ENCODE measurements at regions not wholly inside any gene's neighbourhood (a gene's known extent, or its start where the extent isn't known, plus 50 kb on each side); places are given as distances from the start of the nearest gene placed in this dataset.

- DNase-seq: no peak
These were observed 412.6 kb downstream of the KCNJ3 start for GRCh38 chr2:155111070-155111469.

GRCh38 chr2:155109527-155109926 lies 411.0 kb downstream of the KCNJ3 start:
- no peak for DNase-seq

- DNase-seq: no peak
These were observed 401.8 kb downstream of the KCNJ3 start for GRCh38 chr2:155100261-155100660.

- DNase-seq: no peak
These were observed 401.3 kb downstream of the KCNJ3 start for GRCh38 chr2:155099784-155100183.

- DNase-seq: no peak
These were observed 397.1 kb downstream of the KCNJ3 start for GRCh38 chr2:155095613-155096012.

DNA sequence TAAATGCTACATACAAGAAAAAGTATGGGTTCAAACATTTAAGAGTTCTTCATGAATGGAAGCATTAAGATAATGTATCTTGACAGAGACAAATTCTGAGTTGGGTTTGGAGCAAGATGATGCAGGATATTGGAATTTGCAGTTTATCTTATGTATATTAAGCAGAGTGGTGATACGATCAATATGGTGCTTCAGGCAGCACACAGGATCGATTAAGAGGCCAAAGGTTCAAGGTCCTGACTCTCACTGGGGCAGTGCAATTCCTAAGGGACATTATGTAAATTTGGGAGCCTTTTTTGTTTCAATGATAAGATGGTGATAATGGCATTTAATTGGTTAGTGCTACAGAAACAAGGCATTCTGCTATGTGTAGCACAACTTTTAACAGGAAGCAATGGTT lies 381.9 kb downstream of the KCNJ3 start:
- DNase-seq: no peak

GRCh38 chr2:155070489-155070888 lies 372.0 kb downstream of the KCNJ3 start:
- DNase-seq: no peak

- no peak for DNase-seq
These were observed 364.4 kb downstream of the KCNJ3 start for GRCh38 chr2:155062922-155063258.

GRCh38 chr2:155062250-155062921 lies 363.9 kb downstream of the KCNJ3 start:
- DNase-seq: no peak

GRCh38 chr2:155060896-155061295 lies 362.4 kb downstream of the KCNJ3 start:
- DNase-seq: no peak

DNA sequence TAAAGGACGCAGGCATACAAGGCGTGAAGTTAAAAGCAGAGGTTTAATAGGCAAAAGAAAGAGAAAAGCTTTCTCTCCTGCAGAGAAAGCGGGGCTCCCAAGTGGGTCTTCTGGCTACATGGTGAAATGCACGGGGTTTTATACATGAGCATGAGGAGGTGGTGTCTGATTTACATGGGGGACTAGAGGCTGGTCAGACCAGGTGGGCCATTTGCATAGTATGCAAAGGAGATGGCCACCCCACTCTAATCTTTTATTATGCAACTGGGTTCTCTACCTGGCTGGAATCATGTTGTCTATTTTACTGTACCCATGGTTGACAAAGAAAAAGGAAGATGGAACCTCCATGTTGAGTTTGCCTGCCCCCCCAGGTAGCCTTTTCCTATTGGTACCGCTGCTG lies 356.2 kb downstream of the KCNJ3 start:
- DNase-seq: no peak

DNA sequence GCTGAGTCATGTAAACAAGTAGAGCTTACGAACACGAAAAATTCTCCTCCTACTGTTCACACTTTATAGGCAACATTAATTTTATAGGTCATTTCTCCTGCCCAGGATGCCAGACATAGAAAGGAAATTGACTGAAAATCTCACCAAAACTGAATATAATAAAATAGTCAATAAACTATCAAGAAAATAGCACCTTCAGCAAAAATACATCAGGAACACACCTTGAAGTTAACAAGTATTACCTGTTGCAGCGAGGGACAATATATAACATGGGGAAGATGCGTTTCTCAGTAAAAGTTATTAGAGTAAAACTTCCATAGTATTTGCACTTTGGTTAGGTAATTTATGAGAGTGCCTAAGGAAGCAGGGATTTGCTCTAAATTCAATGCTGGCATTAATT lies 344.6 kb downstream of the KCNJ3 start:
- no peak for DNase-seq

DNA sequence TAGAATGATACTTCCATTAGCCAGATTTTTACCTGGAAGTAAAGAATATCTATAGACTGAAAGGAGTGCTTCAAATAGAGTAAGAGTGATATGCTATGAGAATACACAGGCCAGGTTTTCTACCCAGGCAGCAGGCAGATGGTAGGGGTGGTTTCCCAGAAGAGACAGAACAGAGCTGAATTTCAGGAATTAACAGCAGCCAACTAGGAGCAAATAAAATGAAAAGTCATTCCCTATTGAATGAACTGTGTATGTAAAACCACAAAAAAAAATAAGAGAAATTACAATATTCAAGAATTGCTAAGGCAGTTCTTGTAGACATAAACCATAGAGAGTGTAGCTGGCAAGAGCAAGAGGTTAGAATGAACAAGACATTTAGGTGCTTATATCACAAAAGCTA lies 336.8 kb downstream of the KCNJ3 start:
- DNase-seq: no peak

DNA sequence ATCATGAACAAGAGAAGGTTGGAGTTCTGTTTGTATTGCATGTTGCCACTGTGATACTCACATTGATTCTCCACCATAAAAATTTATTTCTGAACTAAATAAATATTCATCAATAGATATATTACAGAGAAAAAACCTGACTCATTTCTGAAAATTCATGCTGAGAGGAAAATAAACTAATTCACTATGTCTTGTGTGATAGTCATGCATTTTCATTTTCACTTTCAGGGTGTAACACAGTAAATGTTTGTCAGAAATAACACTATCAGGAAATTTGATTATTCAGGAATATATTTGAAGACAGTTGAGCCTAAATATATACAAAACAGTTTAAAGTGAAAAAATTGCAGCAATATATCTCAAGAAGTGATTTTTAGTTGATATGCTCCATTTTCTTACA lies 335.2 kb downstream of the KCNJ3 start:
- no peak for DNase-seq

DNA sequence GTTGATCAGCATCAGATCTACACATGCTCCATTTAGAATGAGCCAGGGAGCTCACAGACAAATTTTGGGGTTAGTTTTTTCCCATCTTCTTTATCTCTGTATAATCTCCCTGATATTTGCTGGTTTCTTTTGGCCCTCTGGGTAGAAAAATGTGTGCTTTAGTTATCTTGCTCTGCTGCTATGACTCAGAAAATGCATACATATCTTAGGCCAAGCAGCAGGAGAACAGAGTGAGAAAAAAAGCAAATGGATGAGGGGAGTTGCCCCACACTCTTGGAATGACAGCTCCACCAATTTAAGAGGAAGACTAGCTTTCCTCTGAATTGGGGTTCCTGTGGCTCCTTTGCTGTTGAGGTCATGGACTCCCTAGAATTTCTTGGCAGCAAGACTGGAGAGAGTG lies 331.8 kb downstream of the KCNJ3 start:
- DNase-seq: no peak

- no peak for DNase-seq
These were observed 328.2 kb downstream of the KCNJ3 start for GRCh38 chr2:155026651-155027174.

DNA sequence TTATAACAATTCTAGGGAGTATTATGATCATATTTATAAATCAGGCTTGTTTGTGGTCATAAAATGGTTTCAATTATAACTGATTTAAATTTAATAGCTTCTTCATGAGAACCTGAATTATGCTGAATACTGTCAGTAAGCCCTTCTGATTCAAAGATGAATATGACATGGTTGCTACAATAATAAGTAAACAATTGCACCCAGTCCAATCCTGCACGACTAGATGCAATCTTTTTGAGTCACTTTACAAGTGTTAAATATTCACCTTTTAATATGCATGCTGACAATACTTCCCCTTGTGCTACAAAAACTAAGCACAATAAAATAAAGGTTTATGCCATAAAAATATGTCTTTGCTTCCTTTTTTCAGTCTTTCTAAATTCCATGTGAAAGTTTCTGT lies 325.2 kb downstream of the KCNJ3 start:
- DNase-seq: no peak

GRCh38 chr2:155022531-155022930 lies 324.0 kb downstream of the KCNJ3 start:
- DNase-seq: no peak

DNA sequence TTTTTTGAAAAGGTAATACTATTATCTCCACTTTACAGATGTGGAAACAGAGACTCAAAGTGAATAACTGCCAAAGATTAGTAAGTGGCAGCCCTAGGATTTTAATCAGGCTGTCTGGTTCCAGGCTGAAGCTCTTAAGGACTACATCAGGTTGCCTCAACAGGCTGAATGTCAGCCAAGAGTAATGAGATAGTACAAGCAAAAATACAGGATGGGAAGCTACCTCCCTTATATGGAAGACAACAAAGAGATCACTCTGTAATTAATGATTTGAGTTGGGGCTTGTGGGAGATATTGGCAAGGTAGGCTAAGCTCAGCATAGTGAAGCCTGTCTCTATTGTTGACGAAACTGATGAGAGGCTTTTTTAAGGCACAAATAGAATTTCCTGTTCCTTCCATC lies 323.1 kb downstream of the KCNJ3 start:
- no peak for DNase-seq

DNA sequence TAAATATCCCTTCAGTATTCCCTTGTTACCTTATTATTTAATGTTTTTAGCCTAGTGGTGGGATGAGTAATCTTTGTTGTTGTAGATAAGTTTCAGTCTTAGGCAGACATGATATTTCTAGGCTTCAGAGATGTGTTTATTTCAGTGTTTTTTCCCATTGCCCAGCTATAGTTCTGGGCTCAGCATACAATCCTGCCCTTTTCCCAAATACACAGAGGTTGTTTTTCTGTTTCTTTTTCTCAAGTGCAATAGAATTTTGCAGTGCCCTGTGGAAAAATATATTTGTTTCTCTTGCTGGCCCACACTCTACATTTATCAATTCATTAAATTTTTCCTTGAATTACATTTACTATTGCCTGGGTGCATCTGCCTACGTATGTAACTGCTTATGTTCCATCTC lies 321.8 kb downstream of the KCNJ3 start:
- DNase-seq: no peak

DNA sequence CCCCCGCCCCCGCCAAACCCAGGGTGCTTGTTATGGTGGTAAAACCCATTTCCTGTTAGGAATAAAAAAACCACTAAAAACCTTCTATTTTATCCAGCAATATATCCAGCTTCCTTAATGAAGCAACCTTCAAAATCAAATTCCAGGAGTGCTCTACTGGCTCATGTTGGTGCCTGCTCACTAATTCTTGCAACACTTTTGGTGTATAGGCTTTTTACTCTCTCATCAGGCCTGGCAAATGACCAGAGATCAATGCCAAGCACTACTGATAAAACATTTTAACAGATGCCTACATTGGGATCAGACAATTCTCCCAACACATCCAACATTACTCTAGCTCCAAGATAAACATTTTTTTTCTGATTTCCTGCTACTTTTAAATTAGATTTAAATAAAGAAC lies 312.4 kb downstream of the KCNJ3 start:
- DNase-seq: no peak

GRCh38 chr2:154995361-154995760 lies 296.9 kb downstream of the KCNJ3 start:
- DNase-seq: no peak

GRCh38 chr2:154992826-154993225 lies 294.3 kb downstream of the KCNJ3 start:
- no peak for DNase-seq

GRCh38 chr2:154978710-154979109 lies 280.2 kb downstream of the KCNJ3 start:
- DNase-seq: no peak

DNA sequence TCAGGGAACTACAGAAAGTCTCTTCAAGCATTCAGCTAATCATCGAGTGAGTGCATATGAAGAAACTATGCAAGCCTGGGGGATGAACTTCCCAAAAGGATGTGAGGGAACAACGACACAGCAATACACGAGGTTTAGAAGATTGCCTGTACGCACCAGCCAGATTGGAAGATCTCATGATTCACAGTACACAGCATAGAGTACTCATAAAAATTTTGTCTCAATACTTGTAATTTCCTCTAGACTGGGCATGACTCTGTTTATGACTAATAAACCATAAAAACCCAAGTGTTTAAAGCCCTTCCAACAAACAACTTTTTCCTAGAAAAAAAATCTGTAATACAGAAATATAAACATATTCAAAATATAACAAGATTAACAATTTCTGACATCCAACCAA lies 279.7 kb downstream of the KCNJ3 start:
- no peak for DNase-seq

DNA sequence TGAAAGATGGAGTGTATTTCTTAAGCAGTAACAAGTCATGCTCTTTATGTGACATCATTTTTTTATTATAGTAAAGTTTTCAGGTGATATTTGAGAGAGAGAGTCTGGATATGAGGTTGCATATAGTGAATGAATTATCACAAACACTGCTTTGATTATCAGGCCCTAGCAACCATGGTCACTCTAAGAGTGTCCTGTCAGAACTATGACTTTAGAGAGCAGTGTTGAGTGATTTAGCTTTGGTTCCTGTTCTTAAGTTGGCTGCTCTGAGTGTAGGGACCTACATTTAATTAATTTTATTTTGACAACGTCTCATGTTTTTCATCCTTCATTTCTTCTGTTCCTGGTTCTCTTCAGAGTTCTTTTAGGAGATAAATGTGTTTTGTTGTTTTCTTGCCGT lies 275.5 kb downstream of the KCNJ3 start:
- no peak for DNase-seq
